GM19468 (cell line): ENCODE measurements at regions not wholly inside any gene's neighbourhood (a gene's known extent, or its start where the extent isn't known, plus 50 kb on each side); places are given as distances from the start of the nearest gene placed in this dataset.

ENCODE experiments used
- ATAC-seq: cut with Tn5 transposase; IDR thresholded peaks from one replicate; pipeline ENCODE4 v1.9.1; 2021; ENCODE audit warnings: mild to moderate bottlenecking, moderate library complexity, moderate number of reproducible peaks; ENCODE audit not compliant: unreplicated experiment; ENCODE audit errors: extremely low read depth

DNA sequence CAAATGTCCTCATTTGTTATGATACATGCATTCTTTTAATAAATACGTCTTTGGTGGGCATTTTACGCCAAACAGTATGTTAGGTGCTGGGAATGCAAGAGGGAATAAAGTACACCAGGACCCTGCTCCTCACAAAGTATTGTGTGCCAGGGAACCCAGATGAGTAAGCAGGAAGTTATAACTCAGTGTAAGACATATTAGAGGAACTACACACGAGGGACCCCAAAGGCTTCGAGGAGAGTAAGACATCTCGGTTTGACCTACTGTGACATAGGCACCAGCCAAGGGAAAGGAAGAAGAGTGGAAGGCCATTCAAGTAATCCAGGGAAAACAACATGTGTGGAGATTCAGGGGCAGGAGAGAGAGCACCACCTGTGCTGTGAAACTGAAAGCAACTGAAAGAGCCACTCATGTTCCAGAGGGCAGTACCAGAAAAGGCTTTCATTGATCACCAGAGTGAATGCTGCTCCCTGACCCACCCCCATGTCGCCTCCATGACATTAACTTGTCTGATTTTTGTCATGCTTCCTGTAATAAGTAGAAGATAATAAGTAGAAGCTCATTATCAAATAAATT lies 542.5 kb upstream of the PKN2 start:
- ATAC-seq = no peak

DNA sequence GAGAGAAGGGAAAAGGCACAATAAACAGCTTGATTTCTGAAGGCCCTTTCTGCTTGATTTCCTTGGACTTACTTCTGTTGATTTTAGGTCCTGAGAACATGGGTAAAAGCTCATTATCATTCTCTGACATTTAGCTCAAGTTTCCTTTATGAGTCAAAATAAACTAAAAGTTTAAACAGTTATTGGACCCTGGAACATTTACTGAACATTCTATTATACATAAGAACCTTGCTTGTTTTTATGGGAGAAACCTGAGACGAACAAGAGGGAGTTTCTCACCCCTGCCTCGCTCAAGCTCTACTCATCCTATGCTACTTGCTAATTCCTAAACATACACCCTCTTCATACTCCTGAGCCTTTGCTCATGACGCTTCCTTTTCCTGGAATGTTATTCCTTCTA lies 538.3 kb upstream of the PKN2 start:
- ATAC-seq = no peak

DNA sequence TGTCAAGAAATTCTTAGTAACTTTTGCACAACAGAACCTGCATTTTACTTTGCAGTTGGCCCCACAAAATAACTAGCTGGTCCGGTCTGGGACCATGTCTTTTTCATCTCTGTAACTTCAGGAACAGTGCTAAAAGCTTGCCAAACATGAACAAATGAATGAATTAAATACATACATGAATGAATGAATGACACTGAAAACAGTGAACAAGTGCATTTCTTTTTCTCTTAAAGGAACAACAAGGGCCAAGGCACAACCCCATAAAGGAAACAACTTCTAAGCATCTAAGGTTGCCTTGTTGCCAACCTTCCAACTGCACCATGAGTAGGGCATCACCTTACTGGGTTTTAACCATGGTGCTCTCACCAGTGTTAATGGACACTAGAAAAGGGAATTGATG lies 534.4 kb upstream of the PKN2 start:
- no peak for ATAC-seq

DNA sequence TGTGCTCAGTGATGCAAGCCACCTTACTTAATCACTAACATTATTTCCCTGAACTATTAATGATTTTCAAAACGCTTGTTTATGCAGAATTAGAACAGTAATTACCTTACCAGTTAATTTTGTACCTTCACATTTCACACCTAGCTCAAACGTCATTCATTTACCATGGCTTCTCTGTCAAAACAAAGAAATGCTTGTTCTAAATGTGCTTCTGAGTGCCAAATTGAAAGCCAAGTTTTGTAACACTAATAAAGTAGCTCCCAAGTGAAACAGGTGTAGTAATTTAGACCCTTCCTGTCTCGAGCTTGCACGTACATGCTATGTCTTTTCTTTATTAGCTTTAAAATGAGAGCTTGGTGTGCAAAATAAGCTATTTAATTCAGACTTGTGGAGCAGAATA lies 533.7 kb upstream of the PKN2 start:
- ATAC-seq = no peak

DNA sequence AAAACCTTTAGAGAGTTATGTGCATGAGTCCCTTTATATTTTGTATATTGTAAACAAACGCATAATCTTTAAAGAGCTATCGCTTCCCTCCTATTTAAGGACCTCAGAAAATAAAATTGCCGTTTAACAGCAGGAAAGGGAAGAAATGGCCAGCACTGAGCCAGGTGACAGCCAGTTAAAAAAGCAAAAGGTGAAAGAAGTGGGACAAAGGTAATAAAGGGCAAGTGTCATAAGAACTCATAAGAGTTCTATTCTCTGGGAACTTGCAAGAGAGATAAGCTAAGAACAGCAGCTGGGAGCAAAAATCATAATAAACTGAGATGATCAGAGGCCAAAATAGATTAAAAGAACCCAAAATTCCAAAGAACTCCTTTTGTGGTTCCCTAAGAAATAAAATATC lies 520.9 kb upstream of the PKN2 start:
- no peak for ATAC-seq

DNA sequence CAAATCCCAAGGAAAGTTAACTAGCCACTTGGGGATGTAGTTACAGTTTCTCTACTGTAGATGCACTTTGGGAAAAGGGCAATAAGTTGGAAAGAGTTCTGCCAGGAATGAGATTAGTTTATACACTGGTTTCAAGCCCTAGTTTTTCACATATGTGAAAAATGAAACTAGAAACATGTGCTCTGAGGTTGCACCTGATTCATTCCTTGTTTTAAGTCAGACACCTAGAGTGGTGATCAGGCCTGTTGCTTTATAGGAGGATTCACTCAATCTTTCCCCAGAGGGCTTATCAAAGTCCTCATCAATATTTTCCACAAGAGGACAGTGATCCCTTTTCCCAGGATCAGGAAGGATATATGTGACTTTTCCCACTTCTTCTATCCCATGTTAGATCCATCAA lies 515.9 kb upstream of the PKN2 start:
- no peak for ATAC-seq

DNA sequence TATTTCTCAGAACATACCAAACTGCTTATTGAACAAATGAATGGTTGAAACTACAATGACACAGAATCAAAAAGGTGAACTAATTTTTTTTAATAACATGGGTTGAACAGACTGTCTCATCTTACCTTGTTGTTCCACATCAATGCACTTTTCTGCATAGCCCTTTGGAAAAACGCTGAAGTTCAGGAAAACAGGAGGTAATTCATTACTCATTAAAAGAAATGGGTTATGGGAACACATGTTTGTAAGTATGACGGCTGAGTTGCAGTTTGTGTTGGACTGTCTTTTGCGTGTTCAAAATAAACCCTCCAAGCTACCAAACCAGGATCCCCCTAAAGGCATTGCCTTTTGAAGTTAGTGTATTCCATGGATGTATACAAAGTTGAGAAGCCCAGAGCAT lies 514.9 kb upstream of the PKN2 start:
- ATAC-seq = no peak

DNA sequence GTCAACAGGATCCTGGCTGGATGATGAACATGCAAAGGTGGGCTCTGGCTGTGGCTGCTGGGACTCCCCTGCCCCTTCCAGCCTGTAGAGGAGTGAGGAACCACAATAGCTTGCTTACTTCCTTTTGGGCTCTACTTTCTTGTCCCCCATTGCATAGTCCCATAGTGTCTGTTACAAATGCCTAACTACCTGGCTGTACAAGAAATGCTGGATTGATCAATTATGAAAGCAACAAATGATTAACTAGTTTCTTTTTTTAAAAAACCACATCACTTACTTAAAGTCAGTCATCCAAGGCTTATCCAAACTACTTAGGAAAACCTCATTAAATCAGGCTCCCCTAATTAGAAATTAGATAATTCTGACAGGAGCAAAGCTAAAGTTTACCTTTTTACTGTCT lies 514.1 kb upstream of the PKN2 start:
- ATAC-seq = no peak

DNA sequence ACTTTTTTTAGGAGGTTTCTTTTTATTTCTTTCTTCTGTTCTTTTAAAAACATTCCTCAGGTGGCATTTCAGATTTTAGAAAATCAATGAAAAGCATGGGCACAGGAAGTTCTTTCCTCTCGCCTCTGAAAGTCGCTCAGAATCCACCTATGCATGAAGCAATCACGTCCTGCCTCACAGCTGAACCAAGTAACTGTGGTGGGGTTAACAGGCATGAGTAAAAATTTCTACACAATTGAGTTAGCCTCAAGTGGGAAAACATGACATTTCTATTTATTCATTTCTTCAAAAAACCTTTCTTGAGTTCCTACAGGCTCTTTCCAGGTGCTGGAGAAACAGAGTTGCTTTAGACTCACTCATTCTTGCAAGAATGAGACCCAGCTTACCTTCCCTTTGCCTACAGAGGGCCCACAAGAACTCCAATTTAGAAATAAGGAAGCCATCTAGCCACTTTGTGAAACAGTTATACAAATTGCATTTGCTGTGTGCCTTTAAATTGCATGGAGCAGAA lies 508.9 kb upstream of the PKN2 start:
- ATAC-seq = no peak

DNA sequence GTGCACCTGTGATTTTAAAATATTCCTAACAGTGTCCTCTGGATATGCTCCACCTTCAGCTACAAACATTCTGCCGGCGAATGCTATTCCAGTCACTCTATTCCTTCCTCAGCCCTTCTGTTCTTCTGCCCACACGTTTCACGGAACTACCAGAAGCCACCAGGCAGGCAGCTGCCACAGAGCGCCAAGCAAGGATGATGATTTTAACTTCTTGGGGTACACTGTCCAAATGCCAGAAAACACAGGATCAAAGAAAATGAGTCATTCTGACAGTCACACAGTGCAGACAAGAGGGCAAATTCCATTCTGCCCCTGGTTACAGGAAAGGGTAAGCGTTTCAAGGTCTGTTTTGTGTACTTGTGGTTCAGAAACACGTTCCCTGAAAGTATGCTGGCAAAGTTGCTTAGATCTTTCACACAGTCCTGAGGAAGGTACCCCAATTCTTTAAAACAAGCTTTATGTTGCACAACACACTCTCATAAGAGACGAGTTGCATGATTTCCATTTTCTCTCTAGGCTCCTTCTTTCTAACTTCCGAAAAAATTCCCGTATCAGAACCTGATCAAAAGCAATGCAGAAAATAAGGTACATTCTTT lies 508.3 kb upstream of the PKN2 start:
- no peak for ATAC-seq

DNA sequence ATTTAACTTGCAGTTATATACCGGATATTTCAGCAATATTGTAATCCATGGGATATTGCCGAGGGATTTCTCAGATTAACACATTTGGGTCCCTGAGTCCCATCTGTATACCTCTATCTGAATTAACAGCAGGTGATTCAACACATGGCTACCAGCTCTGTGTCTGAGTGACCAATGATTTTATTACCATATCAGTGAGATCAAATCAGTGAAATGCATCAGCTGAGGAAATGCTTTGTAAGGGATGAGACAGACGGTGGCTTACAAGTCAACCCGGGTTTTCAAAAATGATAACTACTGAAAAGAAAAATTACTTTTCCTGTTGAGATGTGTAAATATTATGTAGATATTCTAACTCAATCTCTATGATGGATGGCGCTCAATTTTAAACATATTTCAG lies 504.1 kb upstream of the PKN2 start:
- no peak for ATAC-seq

DNA sequence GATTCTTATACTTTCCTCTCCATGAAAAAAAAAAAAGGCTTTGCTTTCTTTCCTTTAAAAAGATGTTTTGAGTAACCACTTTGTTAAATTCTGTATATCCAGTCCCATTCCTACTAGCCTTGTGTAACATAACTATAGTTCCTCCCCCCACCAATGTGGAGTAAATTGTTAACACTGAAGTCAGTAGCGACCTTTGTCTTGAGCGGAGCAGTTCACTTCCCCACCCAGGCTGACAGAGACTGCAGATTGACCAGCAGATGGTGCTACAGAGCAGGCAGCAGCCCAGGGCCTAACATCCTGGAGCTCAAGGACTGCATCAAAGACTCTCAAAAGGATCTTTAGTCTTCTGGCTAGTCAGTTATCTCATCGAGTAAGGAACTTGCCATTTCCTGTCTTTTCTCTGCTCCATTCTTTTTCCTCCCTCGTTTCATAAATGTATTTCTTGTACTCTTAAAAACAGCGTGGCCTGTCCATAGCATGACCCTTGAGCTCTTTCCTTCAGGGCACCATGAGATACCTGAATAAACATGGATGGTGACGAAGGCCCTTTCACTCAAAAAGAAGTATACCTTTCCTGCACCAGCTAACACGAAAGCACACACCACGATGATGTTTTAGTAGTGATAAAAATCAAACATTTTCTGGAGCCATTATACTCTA lies 503.5 kb upstream of the PKN2 start:
- peak; percentile 96 for ATAC-seq

DNA sequence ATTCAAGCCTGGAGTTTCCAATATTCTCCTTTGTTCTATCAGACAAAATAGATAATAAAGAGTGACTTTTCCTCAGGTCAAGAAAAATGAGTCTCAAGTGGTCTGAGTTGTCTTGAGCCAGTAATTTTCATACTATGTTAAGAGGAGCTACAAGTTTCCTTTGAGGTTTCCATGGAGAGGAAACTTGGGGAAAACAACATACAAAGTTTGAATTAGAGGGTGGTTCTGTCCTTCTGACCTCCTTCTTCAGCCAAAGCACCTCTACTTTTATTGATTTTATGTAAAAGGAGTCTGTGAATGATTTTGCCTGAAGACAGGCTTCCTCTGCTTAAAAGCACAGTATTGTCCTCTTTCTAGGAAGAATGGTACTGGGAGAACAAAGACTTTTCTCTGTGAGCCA lies 497.2 kb upstream of the PKN2 start:
- no peak for ATAC-seq

DNA sequence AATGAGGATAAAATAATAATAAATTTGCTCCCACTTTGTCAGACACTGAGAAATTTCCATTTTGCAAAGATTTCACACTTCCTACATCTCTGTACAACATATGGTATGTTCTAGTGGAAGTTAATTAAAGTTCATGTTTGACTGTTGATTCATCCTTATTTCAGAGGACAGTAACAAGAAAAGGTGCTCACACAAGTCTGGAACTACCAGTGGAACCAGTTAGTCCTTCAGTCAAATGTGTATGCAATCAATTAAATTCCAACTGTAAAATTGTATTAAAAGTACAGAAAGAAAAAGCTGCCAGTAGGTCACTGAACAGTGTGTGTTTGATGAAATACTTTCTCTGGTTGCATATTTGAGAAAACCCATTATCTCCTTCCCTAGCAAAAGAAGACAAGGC lies 496.0 kb upstream of the PKN2 start:
- no peak for ATAC-seq

DNA sequence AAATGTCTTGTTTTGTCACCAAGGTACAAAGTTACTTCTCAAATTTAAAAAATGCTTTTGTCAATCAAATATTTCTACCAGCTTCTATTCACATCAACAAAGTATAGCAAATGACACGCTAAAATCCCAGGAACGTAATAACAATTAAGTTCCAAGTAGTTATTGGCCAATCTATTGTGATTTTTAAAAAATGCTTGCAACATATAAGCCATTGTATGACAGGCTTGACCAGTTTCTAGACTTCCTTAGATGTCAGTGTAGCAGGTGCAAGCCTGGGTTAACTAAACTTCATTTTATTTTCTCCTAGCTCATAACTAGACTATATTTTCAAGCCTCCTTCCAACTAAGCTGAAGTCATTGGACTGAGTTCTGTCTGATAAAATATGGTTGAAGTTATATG lies 494.5 kb upstream of the PKN2 start:
- ATAC-seq = no peak

DNA sequence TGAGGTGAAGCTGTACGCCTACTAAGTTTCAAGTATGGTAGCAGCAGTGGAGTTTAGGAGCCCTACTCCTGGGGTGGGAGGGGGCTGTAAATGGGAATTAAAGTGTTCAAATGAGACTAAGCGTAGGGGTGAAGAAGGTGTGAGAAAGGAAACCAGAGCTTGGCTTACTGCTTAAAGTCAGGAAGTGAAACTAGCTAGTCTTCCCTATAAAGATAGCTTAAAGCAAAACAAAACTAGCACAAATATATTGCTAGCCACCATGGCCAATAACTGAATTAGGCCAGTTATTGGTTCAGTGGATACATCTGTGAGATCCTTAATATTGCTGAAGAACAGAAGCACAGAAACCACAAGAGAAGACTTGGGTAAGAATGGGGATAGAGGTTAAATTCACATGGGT lies 492.2 kb upstream of the PKN2 start:
- peak; percentile 81 for ATAC-seq

DNA sequence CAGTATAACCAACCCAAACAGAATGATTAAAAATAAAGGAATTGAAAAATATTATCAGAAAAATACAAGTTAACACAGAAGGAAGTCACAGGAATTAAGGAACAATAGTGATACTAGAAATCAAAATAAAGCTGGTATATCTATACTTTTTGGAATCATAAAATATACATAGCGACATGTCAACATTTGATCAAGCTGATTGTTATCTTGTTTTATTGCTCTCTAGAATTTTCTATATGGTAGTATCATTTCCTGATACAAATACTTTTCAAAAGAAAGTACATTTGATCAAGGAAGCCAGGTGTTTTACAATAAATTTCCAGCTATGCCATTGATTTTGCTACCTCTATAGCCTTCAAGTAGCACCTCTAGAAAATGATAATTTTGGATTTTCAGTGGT lies 489.5 kb upstream of the PKN2 start:
- no peak for ATAC-seq

DNA sequence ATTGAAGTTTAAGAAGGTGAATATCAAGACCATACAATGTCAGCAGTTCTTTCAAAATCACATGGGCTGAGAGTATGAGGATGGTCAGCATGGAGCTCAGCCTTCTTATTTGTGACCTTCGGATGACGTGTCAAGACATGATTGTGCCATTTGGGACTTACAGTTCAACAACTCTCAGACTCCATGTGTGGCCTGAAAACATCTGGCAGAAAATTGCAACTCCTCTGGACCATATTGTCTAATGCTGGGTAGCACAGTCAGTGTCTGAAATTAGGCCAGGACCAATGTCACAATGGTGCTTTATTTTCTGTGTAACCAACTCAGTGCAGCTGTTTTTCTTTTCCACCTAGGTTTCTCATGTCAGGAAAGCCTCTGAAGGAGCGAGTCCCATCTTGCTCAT lies 483.5 kb upstream of the PKN2 start:
- ATAC-seq = no peak

DNA sequence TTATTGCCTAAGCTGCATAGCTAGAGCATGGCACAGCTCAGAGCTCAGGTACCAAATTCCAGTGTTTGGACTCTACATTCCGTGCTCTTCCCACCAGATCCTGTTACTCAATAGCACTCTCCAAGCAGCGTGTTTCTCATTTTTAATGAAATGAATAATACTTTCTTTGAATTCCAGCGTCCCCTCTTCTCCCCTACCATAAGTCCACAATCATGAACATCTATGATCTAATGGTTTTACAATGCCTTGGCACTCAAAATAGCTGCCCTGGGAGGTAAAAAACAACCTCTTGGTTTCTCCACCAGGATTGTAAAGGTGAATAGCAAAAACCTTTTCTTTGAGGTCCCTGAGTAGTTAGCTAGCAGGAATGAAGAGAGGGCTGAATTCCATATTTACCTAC lies 480.0 kb upstream of the PKN2 start:
- no peak for ATAC-seq

DNA sequence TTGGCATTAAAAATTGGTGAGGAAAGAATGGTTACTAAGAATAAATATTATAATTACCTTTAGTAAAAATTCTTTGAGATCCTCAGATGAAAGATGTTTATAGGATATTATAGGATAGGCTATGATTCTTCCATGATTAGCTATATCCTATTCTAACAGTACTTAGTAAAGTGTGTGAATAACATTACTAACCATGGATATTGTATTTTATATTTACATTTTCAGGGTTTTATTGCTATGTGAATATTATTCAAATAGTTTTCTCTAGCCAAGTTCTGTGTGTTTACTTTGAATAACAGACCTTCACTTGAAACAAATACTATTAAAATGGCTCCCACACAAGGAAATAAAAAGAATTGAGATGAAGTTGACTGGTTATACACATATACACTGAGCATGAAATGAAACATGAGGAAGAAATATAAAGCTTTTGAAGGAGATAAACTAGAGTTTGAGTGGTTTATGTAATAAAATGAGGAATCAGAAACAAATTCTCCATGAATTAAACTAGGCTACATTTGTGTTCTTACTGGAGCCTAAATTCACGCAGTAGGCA lies 479.4 kb upstream of the PKN2 start:
- ATAC-seq = no peak

DNA sequence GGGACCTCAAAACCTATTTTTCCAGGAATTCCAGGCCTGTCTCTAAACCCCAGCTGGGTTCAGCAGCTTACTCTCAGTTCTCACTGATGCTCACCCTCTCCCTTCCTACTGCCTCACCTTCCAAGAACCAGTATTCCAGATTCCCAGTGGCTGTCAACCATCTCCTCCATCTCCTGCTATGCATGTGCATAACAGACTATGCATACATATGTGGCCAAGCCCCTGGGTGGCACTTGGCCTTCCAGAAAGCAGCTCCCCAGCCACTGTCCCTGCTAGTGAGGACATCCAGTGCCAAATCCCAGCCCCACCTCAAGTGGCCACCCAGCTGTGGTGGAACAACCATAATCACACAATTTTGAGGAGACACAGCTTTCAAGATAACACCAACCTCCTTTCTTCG lies 475.7 kb upstream of the PKN2 start:
- ATAC-seq = no peak
